Endodermal cell (in vitro differentiated cells): ENCODE measurements at regions not wholly inside any gene's neighbourhood (a gene's known extent, or its start where the extent isn't known, plus 50 kb on each side); places are given as distances from the start of the nearest gene placed in this dataset.

Experiments
- DNase-seq: peaks from one replicate; pipeline ENCODE4 v3.0.0-alpha.2; 2017
- H3K27ac ChIP-seq: 2 replicates; pipeline ENCODE4 v1.5.1; 2013; ENCODE audit warnings: mild to moderate bottlenecking, low read depth, low read length, moderate library complexity
- H3K27me3 ChIP-seq: 2 replicates; pipeline ENCODE4 v1.6.1; 2013; ENCODE audit warnings: mild to moderate bottlenecking, low read length, moderate library complexity; ENCODE audit not compliant: insufficient read depth, control insufficient read depth, poor library complexity, severe bottlenecking
- H3K36me3 ChIP-seq: 2 replicates; pipeline ENCODE4 v1.7.0; 2013; ENCODE audit warnings: mild to moderate bottlenecking, low read length, moderate library complexity; ENCODE audit not compliant: control insufficient read depth, insufficient read depth
- H3K4me1 ChIP-seq: one replicate; pipeline ENCODE4 v1.7.0; 2013; ENCODE audit warnings: low read length; ENCODE audit not compliant: control insufficient read depth, insufficient read depth
- H3K4me3 ChIP-seq: 2 replicates; pipeline ENCODE4 v1.5.1; 2013; ENCODE audit warnings: mild to moderate bottlenecking, low read length, moderate library complexity
- H3K9ac ChIP-seq: 2 replicates; pipeline ENCODE4 v1.6.1; 2013; ENCODE audit warnings: mild to moderate bottlenecking, low read length, moderate library complexity; ENCODE audit not compliant: poor library complexity, severe bottlenecking; ENCODE audit errors: extremely low read depth
- H3K9me3 ChIP-seq: 2 replicates; pipeline ENCODE4 v1.6.1; 2013; ENCODE audit warnings: mild to moderate bottlenecking, low read length, moderate library complexity; ENCODE audit not compliant: control insufficient read depth
- H3K27ac Mint-ChIP-seq: 2 replicates; pipeline ENCODE4 v1.8.0; 2020; ENCODE audit warnings: mixed read lengths
- H3K27me3 Mint-ChIP-seq: 2 replicates; pipeline ENCODE4 v1.8.0; 2021; ENCODE audit warnings: mild to moderate bottlenecking, mixed read lengths; ENCODE audit not compliant: insufficient read depth
- H3K36me3 Mint-ChIP-seq: 2 replicates; pipeline ENCODE4 v1.8.0; 2020; ENCODE audit warnings: low read depth, mixed read lengths
- H3K4me1 Mint-ChIP-seq: 2 replicates; pipeline ENCODE4 v1.8.0; 2020; ENCODE audit warnings: mixed read lengths
- H3K4me3 Mint-ChIP-seq: 2 replicates; pipeline ENCODE4 v1.8.0; 2020; ENCODE audit warnings: mild to moderate bottlenecking, moderate library complexity, mixed read lengths
- H3K9me3 Mint-ChIP-seq: 2 replicates; pipeline ENCODE4 v1.8.0; 2020; ENCODE audit warnings: mild to moderate bottlenecking, mixed read lengths
- WGBS, 2 experiments: methylation state at CpG; one replicate each; pipeline versions ENCODE4 v1.1.5 to v1.1.7; 2013; ENCODE audit warnings: missing lambda C conversion rate in 2 of 2, mixed read lengths in 1 of 2; ENCODE audit not compliant: insufficient coverage in 1 of 2, insufficient read length in 1 of 2; 5-methylcytosine and 5-hydroxymethylcytosine counted together
- TF ChIP-seq, protein P1 (sequence below): fragments of 200-600 bp; sonication (generic); conservative IDR thresholded peaks from 2 replicates; pipeline ENCODE4 v1.5.0; 2021; ENCODE audit warnings: antibody characterized with exemption, mild to moderate bottlenecking

DNA sequence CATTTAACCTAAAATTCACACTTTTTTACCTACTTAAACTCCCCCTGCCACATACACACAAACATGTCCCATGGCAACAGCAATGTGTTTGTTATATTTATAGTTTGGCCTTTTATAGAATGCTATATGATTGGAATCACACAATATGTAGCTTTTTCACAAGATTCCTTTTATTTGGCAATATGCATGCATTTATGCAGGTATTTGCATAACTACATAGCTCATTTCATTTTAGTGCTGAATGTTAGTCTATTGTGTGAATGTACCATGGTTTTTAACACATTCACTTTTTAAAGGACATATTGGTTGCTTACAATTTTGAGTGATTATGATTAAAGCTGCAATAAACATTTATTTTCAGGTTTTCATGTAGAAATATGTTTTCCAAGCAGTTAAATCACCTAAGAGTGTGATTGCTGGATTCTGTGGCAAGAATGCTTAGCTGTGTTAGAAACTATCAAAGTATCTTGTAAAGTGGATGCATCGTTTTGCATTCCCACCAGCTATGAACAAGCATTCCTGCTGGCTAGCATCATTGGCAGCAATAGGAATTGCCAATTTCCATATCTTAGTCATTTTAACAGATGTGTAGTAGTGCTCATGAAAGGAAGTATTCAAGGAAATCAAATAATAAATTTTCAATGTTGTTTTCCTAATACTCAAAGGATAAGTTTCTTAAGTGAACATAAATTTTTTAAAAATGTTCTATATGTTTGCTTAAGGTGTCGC, 557.0 kb downstream of the SLITRK1 start:
- Histone ChIP-seq H3K9me3 (no peaks in the 10 kb centered on the region), H3K27me3 (no peaks in the 10 kb centered on the region), H3K4me1 (no peaks in the 10 kb centered on the region), H3K36me3 (no peaks in the 10 kb centered on the region), H3K27ac (no peak overlapping the region), H3K9ac (no peak overlapping the region), H3K4me3 (no peak overlapping the region)
- Mint-ChIP-seq H3K36me3 (no peaks in the 10 kb centered on the region), H3K27me3 (no peaks in the 10 kb centered on the region), H3K4me3 (no peak overlapping the region), H3K27ac (no peak overlapping the region), H3K9me3 (peaks cover 2% of the 10 kb centered on the region), H3K4me1 (peaks cover 5% of the 10 kb centered on the region)
- 80% methylated on average over 1 of the region's 2 CpGs; no CpG with 5 or more reads in 1 of the 2 experiments for WGBS, 2 experiments
- TF ChIP-seq, protein P1, sequence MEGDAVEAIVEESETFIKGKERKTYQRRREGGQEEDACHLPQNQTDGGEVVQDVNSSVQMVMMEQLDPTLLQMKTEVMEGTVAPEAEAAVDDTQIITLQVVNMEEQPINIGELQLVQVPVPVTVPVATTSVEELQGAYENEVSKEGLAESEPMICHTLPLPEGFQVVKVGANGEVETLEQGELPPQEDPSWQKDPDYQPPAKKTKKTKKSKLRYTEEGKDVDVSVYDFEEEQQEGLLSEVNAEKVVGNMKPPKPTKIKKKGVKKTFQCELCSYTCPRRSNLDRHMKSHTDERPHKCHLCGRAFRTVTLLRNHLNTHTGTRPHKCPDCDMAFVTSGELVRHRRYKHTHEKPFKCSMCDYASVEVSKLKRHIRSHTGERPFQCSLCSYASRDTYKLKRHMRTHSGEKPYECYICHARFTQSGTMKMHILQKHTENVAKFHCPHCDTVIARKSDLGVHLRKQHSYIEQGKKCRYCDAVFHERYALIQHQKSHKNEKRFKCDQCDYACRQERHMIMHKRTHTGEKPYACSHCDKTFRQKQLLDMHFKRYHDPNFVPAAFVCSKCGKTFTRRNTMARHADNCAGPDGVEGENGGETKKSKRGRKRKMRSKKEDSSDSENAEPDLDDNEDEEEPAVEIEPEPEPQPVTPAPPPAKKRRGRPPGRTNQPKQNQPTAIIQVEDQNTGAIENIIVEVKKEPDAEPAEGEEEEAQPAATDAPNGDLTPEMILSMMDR, result no peak
- no peak for DNase-seq

DNA sequence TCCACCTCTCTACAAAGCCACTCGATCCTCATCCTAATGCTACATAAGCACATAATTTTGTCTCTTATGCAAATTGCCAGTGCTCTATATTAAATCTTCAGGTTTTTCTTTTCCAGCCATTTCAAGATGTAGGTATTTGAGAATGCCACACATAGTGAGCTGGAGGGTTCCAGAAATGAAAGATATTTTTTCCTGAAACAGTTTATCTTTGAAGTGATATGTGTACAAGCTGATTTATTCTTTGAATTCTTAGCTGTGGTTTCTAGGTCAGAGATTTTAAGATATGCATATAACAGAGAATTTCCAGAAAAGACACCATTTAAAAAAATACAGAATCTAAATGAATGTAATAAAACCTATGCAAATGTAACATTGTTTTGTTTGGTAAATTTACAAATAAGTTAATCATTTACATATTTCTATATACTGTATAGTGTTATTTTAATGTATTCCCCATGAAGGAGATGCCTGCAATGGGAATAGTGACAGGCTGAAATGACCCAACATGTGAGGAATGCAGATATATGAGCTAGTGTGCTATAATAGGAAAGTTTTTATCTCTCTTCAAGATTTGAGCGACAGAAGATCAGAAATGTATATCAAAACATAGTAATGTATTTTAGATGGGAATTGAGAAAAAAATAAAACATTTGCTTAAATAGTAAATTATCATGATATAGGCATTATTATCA, 570.2 kb downstream of the SLITRK1 start:
- no peaks in the 10 kb centered on the region for H3K27me3 Mint-ChIP-seq
- H3K27ac Mint-ChIP-seq, result no peak overlapping the region
- DNase-seq, result no peak
- no peak overlapping the region for H3K4me3 Mint-ChIP-seq
- no peaks in the 10 kb centered on the region for H3K4me1 ChIP-seq
- no peaks in the 10 kb centered on the region for H3K9me3 ChIP-seq
- no peaks in the 10 kb centered on the region for H3K36me3 ChIP-seq
- WGBS, 2 experiments, result 81% methylated on average over 2 of the region's 2 CpGs; no CpG with 5 or more reads in 1 of the 2 experiments
- no peaks in the 10 kb centered on the region for H3K9me3 Mint-ChIP-seq
- H3K9ac ChIP-seq, result no peak overlapping the region
- H3K27ac ChIP-seq, result no peak overlapping the region
- TF ChIP-seq, protein P1, result no peak
- H3K4me3 ChIP-seq, result no peak overlapping the region
- H3K4me1 Mint-ChIP-seq, result no peaks in the 10 kb centered on the region
- H3K27me3 ChIP-seq, result no peaks in the 10 kb centered on the region
- no peaks in the 10 kb centered on the region for H3K36me3 Mint-ChIP-seq

DNA sequence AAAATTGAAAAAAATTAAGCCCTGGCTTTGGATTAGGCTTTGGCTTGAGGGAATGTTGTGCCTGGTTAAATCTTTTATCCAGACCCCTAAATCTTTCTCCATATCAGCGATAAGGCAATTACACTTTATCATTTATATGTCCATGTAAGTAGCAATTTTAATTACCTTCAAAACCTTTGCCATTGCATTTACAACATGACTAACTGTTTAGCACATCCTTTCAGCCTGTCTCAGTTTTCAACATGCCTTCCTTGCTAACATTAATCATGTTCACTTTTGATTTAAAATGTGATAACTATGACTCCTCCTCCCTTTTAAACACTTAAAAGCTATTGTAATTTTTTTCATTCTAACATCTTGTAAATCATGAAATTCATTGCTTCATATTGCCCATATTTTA, 583.7 kb downstream of the SLITRK1 start:
- Histone ChIP-seq H3K4me1 (no peaks in the 10 kb centered on the region), H3K27me3 (no peaks in the 10 kb centered on the region), H3K36me3 (no peaks in the 10 kb centered on the region), H3K9me3 (peaks cover 4% of the 10 kb centered on the region), H3K4me3 (no peak overlapping the region), H3K9ac (no peak overlapping the region), H3K27ac (no peak overlapping the region)
- Mint-ChIP-seq H3K9me3 (peaks cover 8% of the 10 kb centered on the region), H3K36me3 (no peaks in the 10 kb centered on the region), H3K27ac (no peak overlapping the region), H3K4me1 (no peaks in the 10 kb centered on the region), H3K4me3 (no peak overlapping the region), H3K27me3 (no peaks in the 10 kb centered on the region)
- TF ChIP-seq, protein P1, result no peak
- WGBS, 2 experiments, result 100% methylated on average over 1 of the region's 1 CpG
- DNase-seq, result no peak
